MCF 10A (cell line): ENCODE measurements at regions not wholly inside any gene's neighbourhood (a gene's known extent, or its start where the extent isn't known, plus 50 kb on each side); places are given as distances from the start of the nearest gene placed in this dataset.
"Not testable (repeated sequence)": the region's sequence is repeated elsewhere in the genome, so short reads cannot be mapped to it uniquely, and the experiment has no call there.

Source experiments
- BruUV-seq: library from RNA; stranded (reverse); fragments of 400-500 nt; replicated peaks from 2 replicates; lab custom pipeline; 2021; lab: Mats Ljungman, UMichigan
- CTCF ChIA-PET: fragments of 300-600 bp; sonication (Branson Sonifier 250); formaldehyde crosslinking; extraction: SDS; loops from one replicate; lab custom pipeline; 2021; ENCODE audit warnings: antibody characterized with exemption, inconsistent platforms; lab: Yijun Ruan, JAX
- POLR2A ChIA-PET: fragments of 300-600, 350-650 bp; sonication (Branson Sonifier 250); formaldehyde crosslinking; extraction: SDS; loops from one replicate; lab custom pipeline; 2020; ENCODE audit warnings: antibody characterized with exemption, inconsistent platforms; lab: Yijun Ruan, JAX
- DNase-seq: peaks from one replicate; pipeline ENCODE4 v3.0.0-alpha.2; 2018; ENCODE audit not compliant: unreplicated experiment
- H3K27ac Mint-ChIP-seq: one replicate; pipeline ENCODE4 v1.8.0; 2022; ENCODE audit warnings: mild to moderate bottlenecking, low read depth, mixed read lengths; ENCODE audit not compliant: unreplicated experiment
- H3K27me3 Mint-ChIP-seq: one replicate; pipeline ENCODE4 v1.8.0; 2022; ENCODE audit warnings: mixed read lengths; ENCODE audit not compliant: insufficient read depth, unreplicated experiment
- H3K36me3 Mint-ChIP-seq: one replicate; pipeline ENCODE4 v1.8.0; 2022; ENCODE audit warnings: mild to moderate bottlenecking, moderate library complexity, mixed read lengths; ENCODE audit not compliant: insufficient read depth, unreplicated experiment
- H3K4me1 Mint-ChIP-seq: one replicate; pipeline ENCODE4 v1.8.0; 2022; ENCODE audit warnings: mixed read lengths; ENCODE audit not compliant: insufficient read depth, unreplicated experiment
- H3K4me3 Mint-ChIP-seq: one replicate; pipeline ENCODE4 v1.8.0; 2022; ENCODE audit warnings: mild to moderate bottlenecking, moderate library complexity, mixed read lengths; ENCODE audit not compliant: unreplicated experiment
- H3K9me3 Mint-ChIP-seq: one replicate; pipeline ENCODE4 v1.8.0; 2022; ENCODE audit warnings: mixed read lengths; ENCODE audit not compliant: unreplicated experiment
- CTCF ChIP-seq: fragments of 200-600 bp; IDR thresholded peaks from one replicate; pipeline ENCODE4 v1.8.0; 2022; ENCODE audit warnings: antibody characterized with exemption, mild to moderate bottlenecking; ENCODE audit not compliant: unreplicated experiment
- intact Hi-C: fragments of 100-400 bp; cut with micrococcal nuclease; formaldehyde crosslinking; loops from 2 replicates; pipeline ENCODE4 v1.14.1; 2022

GRCh38 chr9:103323699-103324098 lies 328.6 kb downstream of the CYLC2 start:
- no peaks in the 10 kb centered on the region for H3K27me3 Mint-ChIP-seq
- DNase-seq, result no peak
- TF ChIP-seq CTCF, result no peak
- H3K4me1 Mint-ChIP-seq, result no peaks in the 10 kb centered on the region
- no peaks in the 10 kb centered on the region for H3K36me3 Mint-ChIP-seq
- no peak overlapping the region for H3K27ac Mint-ChIP-seq
- no TSS peak for BruUV-seq
- ChIA-PET CTCF (no interaction called here), POLR2A (no interaction called here)
- no peaks in the 10 kb centered on the region for H3K9me3 Mint-ChIP-seq
- no peak overlapping the region for H3K4me3 Mint-ChIP-seq
- intact Hi-C loops, result no loop called here

GRCh38 chr9:103335461-103335860 lies 340.3 kb downstream of the CYLC2 start:
- Mint-ChIP-seq H3K9me3 (no peaks in the 10 kb centered on the region), H3K36me3 (peaks cover 6% of the 10 kb centered on the region), H3K4me3 (no peak overlapping the region), H3K27me3 (no peaks in the 10 kb centered on the region), H3K4me1 (no peaks in the 10 kb centered on the region), H3K27ac (no peak overlapping the region)
- CTCF ChIA-PET, result no interaction called here
- POLR2A ChIA-PET, result no interaction called here
- TF ChIP-seq CTCF, result no peak
- intact Hi-C loops, result no loop called here
- DNase-seq, result no peak
- BruUV-seq, result no TSS peak

- no peaks in the 10 kb centered on the region for H3K36me3 Mint-ChIP-seq
- no peaks in the 10 kb centered on the region for H3K4me1 Mint-ChIP-seq
- no peaks in the 10 kb centered on the region for H3K27me3 Mint-ChIP-seq
- no peak overlapping the region for H3K4me3 Mint-ChIP-seq
- POLR2A ChIA-PET, result interaction anchor here (0.6 kb wide), 1 partner anchor 691 kb away, joined by 4 read pairs; no protein-coding TSS in a partner anchor
- H3K27ac Mint-ChIP-seq, result no peak overlapping the region
- no peak for DNase-seq
- no TSS peak for BruUV-seq
- no peak for TF ChIP-seq CTCF
- CTCF ChIA-PET, result interaction anchor here (0.5 kb wide), 1 partner anchor 927 kb away, joined by 4 read pairs; no protein-coding TSS in a partner anchor
- peaks cover 14% of the 10 kb centered on the region for H3K9me3 Mint-ChIP-seq
- intact Hi-C loops, result no loop called here
These were observed 359.9 kb downstream of the CYLC2 start for GRCh38 chr9:103355000-103355399.

- H3K4me3 Mint-ChIP-seq, DNase-seq, H3K4me1 Mint-ChIP-seq, H3K36me3 Mint-ChIP-seq, H3K27ac Mint-ChIP-seq, CTCF ChIA-PET, intact Hi-C loops, H3K27me3 Mint-ChIP-seq, POLR2A ChIA-PET, BruUV-seq: not testable (repeated sequence)
- H3K9me3 Mint-ChIP-seq, result peaks cover 14% of the 10 kb centered on the region
These were observed 362.8 kb downstream of the CYLC2 start for GRCh38 chr9:103357980-103358379.

- intact Hi-C loops, result no loop called here
- no peak for TF ChIP-seq CTCF
- BruUV-seq, result no TSS peak
- ChIA-PET POLR2A (interaction anchor here (0.6 kb wide), 1 partner anchor 1907 kb away, joined by 3 read pairs; no protein-coding TSS in a partner anchor), CTCF (no interaction called here)
- Mint-ChIP-seq H3K36me3 (no peaks in the 10 kb centered on the region), H3K27me3 (no peaks in the 10 kb centered on the region), H3K4me1 (peaks cover 11% of the 10 kb centered on the region), H3K9me3 (no peaks in the 10 kb centered on the region), H3K27ac (no peak overlapping the region), H3K4me3 (no peak overlapping the region)
- DNase-seq, result no peak
These were observed 366.8 kb downstream of the CYLC2 start for GRCh38 chr9:103361906-103362305.
